HS-5 (cell line): ENCODE measurements at regions not wholly inside any gene's neighbourhood (a gene's known extent, or its start where the extent isn't known, plus 50 kb on each side); places are given as distances from the start of the nearest gene placed in this dataset.

Source experiments
- DNase-seq: peaks from one replicate; pipeline ENCODE4 v3.0.0-alpha.2; 2012; ENCODE audit warnings: low read depth

DNA sequence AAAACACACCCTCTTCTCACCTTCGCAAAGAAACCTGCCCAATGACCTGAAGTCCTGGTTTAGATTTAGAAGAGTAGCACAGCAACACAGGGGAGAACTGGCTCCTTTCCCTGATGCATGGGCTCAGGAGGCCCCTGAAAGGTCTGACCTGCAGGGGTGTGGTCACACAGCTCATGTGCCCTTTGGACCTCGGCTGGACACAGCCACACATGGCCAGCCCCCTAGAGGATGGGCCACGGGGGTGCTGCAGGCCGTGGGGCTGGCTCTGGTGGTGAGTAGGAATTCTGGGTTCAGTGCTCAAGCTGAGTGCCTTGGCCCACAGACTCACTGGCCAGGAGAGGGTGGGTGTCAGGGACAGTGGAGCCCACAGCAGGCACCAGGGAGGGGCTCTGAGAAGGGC lies 118.5 kb upstream of the ADCY1 start:
- DNase-seq = no peak

DNA sequence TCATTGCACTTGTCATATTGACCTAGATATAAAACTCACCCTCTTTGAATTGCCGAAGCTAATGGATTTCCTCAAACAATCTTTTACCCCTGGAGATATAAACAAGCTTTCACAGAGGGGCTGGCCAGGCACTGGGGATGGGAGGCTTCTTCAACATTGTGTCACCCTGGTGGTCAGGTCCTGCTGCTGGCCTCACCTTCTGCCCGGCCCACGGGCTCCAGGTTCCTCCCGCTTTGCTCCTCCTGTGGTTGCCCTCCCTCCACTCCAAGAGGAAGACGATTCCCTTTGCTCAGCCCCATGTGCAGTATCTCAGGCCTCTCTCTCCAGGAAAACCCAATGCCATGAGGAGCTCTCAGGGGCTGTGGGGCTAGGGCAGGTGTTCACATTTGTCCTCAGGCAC lies 118.1 kb upstream of the ADCY1 start:
- DNase-seq = no peak

DNA sequence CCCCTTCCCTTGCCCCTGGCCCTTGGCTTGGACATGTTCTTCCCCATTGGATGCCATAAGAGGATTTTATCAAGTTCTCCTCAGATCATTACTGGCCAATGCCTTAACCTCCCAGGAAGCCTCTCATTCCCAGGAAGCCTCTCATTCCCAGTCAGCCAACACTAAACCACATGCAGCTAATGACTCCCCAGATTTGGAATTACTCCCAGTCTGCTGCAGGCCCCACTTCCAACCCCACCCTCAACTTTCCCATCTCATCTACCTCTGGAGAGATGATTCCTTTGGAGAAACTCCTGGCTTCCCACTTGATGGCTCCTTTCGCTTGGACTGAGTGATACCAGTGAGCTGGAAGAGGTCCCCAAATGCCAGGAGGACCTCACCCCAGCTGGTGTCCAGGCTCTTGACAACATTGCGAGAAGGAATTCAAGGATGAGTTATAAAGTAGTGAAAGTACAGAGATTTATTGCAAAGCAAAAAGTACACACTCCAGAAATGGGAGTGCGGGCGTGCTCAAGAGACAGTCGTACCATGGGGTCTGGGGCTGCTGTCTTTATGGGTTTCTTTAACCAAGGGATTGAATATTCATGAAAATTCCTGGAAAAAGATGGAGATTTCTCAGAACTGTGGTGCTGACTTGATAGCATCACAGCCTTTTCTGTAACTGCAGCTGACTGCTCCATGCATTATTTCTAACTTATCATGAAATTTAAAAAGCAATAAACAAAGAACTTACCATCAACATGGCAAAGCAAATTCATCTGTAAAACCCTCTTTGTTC lies 117.2 kb upstream of the ADCY1 start:
- peak; percentile 49 for DNase-seq

DNA sequence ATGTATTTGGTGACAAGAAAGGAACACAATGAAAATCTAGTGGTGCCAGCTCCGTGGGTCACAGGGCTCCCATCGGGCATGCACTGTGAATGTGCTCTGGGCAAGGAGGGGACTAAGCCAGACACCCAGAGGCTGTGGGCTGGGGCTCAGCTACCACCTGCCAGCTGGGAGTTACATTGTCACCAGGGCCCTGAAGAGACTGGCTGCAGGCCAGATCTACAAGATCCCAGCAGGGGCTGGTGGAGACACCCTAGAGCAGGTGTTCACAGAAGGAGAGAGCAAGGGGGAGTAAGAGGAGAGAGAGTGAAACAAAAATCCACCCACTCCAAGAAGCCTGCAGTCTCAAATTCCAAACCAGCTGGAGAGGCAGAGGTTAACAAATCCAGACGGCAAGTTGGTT lies 116.6 kb upstream of the ADCY1 start:
- no peak for DNase-seq

DNA sequence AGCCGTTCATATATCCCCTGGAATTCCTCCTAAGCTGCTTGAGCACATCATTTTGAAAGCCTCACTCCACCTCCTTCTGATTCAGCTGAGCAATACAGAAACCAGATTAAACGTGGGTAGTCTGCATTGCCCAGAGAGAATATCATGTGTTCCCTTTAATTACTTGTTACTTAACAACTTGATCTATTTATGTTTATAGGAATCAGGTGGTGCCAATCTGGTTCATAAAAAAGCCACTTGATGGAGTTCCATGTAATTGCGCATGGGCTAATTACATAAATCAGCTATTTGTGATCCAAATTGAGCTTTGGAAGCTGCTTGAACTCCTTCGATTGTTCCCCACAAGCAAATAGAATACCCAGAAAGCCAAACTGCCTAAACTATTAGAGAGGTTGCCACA lies 114.7 kb upstream of the ADCY1 start:
- no peak for DNase-seq

DNA sequence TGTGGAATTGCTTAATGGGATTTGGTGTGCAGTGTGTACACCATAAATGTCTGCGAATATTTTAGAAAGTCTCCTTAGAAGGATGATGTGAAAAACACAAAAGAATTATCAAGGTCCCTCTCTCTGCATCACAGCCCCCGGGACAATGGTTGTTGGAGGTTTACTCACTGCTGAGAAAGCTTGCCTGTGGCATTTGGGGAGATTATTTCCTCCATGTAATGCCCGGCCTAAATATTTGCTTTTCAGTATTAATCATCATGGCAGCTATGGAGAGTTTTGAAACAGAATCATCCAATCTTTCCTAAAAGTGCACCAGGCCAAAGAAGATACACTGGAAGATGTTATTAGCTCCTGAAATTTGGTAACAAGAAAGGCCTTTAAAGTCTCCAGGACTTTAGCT lies 113.8 kb upstream of the ADCY1 start:
- no peak for DNase-seq

DNA sequence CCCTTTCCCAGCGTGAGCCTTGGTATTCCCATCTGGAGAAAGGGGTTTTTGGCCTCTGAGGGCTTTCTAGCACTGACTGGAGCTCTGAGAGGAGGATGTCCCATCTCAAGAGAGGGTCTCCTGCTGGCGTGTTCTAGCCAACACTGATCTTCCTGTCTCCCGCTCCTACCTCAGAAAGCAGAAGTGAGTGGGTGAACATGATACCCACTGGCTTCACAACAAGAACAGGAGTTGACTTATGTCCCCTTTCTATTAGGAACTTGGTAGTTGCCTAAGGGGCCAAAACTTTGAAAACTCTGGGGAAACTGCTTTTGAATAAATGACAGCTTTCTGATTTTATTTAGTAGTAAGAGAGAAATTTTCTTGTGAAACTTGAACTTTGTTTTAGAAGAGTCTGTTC lies 113.1 kb upstream of the ADCY1 start:
- no peak for DNase-seq

DNA sequence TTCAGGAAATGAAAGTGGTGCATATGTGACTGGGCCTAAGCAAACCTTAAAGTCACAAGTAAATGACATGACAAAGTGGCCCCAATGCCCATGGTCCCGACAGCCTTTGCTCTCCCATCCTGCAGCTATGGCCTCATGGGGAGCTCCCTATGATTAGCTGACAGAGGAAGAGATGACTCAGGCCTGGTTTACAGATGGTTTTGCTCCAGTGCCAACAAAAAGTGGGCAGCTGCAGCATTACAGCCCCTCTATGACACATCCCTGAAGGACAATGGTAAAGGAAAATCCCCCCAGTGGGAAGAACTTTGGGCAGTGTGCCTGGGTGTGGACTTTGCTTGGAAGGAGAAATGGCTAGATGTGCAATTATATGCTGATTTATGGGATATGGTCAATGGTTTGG lies 105.1 kb upstream of the ADCY1 start:
- DNase-seq = peak; percentile 63

DNA sequence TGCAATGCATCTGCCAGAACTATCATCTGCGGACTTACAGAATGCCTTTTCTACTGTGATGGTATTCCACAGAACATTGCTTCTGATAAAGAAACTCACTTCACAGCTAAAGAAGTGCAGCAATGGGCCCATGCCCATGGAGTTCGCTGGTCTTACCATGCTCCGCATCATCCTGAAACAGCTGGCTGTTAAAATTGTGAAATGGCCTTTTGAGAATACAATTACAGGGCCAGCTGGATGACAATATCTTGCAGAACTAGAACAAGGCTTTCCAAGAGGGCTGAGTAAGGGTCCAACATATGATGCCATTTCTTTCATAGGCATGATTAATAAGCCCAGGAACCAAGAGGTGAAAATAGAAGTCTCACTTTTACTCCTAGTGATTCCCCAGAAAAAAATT lies 104.1 kb upstream of the ADCY1 start:
- DNase-seq = no peak

DNA sequence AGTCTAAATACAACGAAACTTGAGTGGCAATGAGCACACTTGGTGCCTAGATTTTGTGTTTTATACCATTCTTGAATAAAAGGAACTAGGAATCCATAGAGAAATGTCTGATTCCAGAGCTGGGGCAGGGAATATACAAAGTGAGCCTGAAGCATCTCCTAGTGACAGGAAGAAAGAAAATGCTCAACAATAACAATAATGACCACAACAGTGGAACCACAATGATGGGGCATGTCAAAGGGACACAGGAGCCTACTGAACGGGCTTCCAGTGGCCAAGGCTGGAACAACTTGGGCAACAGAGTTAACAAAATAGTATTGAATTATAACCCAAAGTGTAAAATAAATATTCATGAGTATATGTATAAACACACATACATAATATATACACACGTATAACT lies 94.4 kb upstream of the ADCY1 start:
- no peak for DNase-seq

DNA sequence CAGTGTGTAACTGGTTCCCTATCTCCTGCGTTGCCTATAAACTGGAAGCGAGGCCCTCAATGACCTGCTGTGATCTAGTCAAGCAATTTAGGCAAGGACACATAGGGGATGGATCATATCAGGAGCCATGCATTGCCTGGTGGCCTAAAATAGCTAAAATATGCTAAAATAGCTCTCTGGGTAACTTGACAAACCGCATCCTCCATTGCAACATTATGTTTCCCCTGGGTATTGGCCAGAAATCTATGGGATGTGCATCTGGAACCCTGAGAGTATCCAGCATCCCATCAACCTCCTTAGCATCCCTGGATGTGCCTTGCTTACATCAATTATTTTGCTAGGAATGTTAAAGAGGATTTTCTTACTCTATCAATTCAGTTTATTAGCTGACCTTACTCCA lies 91.7 kb upstream of the ADCY1 start:
- no peak for DNase-seq

DNA sequence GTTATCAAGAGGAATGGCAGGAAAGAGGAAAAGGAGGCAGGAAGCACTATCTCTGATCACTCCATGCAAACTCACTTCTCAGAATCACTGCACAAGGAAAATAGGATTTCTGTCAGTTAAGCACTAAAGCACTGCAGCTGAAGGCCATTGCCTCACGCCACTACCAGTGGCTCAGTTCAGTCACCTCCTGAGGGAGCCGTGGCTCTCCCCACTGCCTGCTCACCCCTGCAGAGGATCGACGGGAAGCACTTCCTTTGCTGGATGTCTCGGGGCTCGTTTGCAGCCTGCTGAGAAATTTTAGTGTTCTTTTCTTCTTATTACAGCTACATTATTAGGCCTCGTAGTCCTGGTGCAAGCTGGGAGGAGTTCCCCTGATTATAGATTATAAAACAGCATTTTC lies 90.1 kb upstream of the ADCY1 start:
- DNase-seq = no peak

DNA sequence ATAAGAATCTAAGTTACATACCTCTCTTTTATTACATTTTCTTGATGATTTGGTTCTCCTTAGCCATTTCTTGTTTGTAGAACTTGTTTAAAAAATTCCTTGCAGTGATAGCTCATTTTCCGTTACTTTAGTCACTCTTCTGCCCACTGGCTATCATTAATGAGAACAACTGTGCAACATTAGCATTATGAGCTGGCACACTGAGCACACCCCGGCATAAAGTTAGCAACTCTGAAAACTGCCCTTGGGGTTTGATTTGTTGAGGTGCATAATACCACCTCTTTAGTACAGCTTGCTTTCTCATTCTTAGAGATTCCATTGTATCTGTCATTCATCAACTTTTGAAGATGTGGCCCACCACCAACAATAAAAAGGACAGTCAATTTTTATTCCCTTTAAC lies 87.6 kb upstream of the ADCY1 start:
- no peak for DNase-seq

DNA sequence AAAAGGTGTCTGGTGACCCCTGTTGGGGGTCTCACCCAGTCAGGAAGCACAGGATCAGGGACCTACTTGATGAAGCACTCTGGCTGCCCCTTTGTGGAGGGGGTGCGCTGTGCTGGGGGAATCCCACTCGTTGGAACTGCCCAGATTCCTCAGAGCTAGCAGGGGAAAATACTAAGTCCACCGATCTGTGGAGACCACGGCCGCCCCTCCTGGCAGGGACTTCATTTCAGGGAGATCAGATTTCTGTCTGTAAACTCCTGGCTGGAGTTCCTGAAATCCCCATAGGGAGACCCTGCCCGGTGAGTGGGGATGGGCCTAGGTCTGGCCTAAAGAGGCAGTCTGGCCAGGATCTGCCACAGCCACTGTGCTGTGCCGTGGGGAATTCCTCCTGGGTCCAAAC lies 79.3 kb upstream of the ADCY1 start:
- no peak for DNase-seq

DNA sequence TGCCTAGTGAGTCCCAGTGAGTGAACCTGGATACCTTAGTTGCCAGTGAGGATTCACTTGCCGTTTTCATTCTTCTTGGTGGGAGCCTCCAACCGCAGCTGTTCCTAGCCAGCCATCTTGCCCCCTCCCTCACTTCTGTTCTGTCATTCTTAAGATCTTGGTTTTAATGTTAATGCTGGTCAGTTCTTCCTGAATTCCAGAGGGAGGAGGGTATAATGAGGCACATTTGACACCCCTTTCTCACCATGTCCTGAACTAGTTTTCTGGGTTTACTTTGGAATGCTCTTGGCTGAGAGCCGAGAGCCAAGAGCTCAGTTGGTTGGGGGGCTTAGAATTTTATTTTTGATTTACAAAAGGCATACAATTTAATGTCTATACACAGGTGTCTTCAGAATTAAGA lies 78.5 kb upstream of the ADCY1 start:
- no peak for DNase-seq

DNA sequence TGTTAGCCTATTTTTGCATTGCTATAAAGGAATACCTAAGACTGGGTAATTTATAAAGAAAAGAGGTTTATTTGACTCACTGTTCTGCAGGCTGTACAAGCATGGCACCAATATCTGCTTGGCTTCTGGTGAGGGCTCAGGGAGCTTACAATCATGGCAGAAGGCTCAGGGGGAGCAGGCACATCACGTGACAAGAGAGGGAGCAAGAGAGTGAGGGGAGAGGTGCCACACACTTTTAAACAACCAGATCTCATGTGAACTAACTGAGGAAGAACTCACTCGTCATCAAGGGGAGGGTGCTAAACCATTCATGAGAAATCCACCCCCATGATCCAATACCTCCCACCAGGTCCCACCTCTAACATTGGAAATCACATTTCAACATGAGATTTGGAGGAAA lies 73.9 kb upstream of the ADCY1 start:
- DNase-seq = no peak

DNA sequence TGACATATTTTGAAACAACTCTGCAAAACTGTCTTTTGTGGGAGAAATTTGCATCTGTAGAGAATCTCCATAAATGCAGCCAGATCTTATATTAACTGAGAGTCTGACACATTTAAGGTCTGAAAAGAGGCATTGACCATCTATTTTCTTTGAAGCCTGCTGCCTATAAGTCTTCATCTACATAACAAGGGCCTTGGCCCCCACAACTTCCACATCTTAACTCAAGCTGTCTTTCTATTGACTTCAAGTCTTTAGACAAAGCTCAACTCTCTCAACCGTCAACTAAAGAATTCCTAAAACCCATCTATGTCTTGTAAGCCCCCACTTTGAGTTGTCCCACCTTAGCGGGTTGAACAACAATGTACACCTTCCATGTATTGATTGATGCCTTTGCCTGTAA lies 72.4 kb upstream of the ADCY1 start:
- DNase-seq = no peak

DNA sequence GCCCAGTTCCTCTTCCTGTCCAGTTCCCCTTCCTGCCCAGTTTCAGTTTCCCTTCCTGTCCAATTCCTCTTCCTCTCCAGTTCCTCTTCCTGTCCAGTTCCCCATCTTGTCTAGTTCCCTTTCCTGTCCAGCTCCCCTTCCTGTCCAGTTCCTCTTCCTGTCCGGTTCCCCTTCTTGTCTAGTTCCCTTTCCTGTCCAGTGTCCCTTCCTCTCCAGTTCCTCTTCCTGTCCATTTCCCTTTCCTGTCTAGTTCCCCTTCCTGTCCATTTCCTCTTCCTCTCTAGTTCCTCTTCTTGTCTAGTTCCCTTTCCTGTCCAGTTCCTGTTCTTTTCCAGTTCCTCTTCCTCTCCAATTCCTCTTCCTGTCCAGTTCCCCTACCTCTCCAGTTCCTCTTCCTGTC lies 68.1 kb upstream of the ADCY1 start:
- no peak for DNase-seq

DNA sequence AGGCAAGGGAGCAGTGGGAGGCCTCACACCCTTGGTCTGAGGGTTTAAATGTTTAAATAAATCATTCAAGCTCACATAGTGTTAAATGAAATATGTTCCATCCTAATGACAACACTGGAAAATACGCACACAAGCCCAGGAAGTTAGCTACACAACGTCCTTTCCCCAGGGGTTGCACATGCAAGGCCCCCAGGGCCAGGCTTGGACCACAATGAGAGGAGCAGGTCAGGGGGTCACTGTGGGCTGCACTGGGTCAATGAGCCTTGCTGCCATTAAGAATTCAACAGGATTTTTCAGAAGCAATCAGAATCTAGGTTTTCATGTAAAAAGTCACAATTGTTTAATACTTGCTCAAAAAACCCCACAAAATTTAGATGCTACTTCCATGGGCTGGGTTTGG lies 64.9 kb upstream of the ADCY1 start:
- no peak for DNase-seq

DNA sequence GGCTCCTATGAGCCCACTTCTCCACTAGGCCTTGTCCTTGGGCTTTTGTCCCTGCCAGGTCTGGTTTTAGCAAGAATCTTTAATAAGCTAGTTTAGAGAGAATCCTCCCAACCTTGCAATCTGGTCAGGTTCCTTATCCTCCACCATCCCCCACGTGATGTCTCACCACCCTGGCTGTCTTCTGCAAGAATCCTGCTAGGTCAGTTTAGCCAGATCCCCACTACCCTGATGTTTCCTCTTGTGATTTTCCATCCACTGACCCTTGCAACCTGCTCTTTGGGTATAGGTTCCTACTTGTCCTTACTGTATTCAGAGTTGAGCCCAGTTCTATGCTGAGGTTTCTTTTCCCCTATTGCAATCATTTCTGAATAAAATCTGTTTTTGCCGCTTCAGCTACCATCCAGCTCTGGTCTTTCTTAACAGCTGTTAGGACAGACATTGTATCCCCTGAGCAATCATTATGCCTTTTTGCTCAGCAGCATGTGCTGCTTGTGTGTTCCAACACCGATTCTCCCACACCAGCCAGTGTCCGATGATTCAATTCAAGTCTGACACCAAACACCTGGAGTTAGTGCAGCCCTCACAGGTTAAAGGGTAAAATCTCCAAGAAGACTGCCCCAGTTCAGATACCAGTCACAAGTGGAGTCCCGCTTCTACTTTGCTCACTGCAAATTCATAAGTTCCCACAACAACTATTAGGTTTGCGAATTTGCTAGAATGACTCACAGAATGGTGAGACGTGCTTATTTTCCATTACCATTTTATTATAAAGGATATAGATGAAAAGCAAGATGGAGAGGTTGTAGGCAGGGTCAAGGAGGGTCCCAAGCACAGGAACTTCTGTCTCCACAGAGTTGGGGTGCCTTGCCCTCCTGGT lies 62.2 kb upstream of the ADCY1 start:
- no peak for DNase-seq

DNA sequence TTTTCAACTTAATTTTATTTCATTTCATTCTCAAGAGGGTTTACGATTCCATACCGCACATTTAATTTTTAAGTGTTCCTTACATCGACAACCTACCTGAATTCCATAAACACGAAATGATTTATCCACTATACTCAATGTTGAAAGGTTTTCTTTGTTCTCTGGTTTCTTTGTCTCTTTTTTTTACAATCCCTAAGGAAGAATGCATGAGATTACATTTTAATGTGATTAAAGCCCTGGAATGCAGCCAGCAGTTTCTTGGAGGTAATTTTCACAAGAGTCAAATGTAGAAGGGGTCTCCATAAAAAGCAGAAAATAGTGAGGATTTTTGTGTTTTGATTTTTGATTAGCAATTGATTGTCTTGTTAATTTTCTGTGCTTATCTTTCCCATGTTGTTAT lies 59.2 kb upstream of the ADCY1 start:
- DNase-seq = no peak

DNA sequence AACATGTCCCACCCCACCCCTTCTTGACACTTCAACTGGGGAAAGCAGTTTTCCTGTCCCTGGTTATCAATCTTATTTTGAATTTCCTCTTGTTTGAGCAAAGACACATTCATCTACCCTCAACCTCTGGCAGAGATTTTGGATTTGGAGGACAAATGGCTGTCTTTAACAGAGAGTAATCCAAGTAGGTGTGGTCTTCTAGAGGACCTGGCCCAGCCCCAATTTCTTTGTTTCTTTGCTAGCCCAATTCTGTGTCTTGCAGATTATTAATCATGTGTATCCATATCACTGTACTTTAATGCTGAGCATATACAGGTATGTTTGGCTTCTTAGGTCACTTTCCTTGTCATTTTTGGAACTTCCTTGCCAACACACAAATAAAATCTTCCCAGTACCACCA lies 58.8 kb upstream of the ADCY1 start:
- DNase-seq = no peak
